IMR-90 (cell line): ENCODE measurements at regions not wholly inside any gene's neighbourhood (a gene's known extent, or its start where the extent isn't known, plus 50 kb on each side); places are given as distances from the start of the nearest gene placed in this dataset.

Experiments used
- ATAC-seq: fragments of 200-7000 bp; cut with Tn5 transposase; 2 replicates; pipeline ENCODE4 v1.9.1; 2020; ENCODE audit warnings: low read depth, mild to moderate bottlenecking, moderate library complexity
- BruUV-seq: library from RNA; stranded (reverse); fragments of 400-500 nt; replicated peaks from 2 replicates; lab custom pipeline; 2021; lab: Mats Ljungman, UMichigan
- CTCF ChIA-PET: fragments of 300-600 bp; formaldehyde crosslinking; extraction: SDS; loops from one replicate; lab custom pipeline; 2021; ENCODE audit warnings: antibody characterized with exemption; lab: Yijun Ruan, JAX
- POLR2A ChIA-PET: fragments of 300-600 bp; sonication (Branson Sonifier 250); formaldehyde crosslinking; loops from one replicate; lab custom pipeline; 2022; ENCODE audit warnings: antibody characterized with exemption; ENCODE audit not compliant: unreplicated experiment; lab: Charles Lee
- DNase-seq: peaks from one replicate; pipeline ENCODE4 v3.0.0; 2013
- H2AFZ ChIP-seq: replicated peaks from 2 replicates; pipeline ENCODE3; 2013; ENCODE audit warnings: low read length, mild to moderate bottlenecking; ENCODE audit not compliant: poor library complexity
- H2AK5ac ChIP-seq: 2 replicates; pipeline ENCODE4 v1.6.1; 2013; ENCODE audit warnings: low read depth, low read length, inconsistent platforms
- H2AK9ac ChIP-seq: replicated peaks from 2 replicates; pipeline ENCODE3; 2013; ENCODE audit warnings: mild to moderate bottlenecking, low read depth, low read length, moderate library complexity; ENCODE audit not compliant: poor library complexity
- H2BK120ac ChIP-seq: 2 replicates; pipeline ENCODE4 v1.6.1; 2013; ENCODE audit warnings: low read depth, low read length, inconsistent platforms
- H2BK15ac ChIP-seq: 3 replicates; pipeline ENCODE4 v1.6.1; 2013; ENCODE audit warnings: low read depth, low read length, inconsistent platforms
- H2BK20ac ChIP-seq: 2 replicates; pipeline ENCODE4 v1.6.1; 2013; ENCODE audit warnings: low read depth, mild to moderate bottlenecking, inconsistent platforms, low read length, moderate library complexity
- H2BK5ac ChIP-seq: 2 replicates; pipeline ENCODE4 v1.6.1; 2013; ENCODE audit warnings: mild to moderate bottlenecking, low read depth, low read length, inconsistent platforms; ENCODE audit not compliant: poor library complexity, severe bottlenecking
- H3K14ac ChIP-seq: replicated peaks from 2 replicates; pipeline ENCODE4 v1.6.1; 2013; ENCODE audit warnings: low read depth, low read length, inconsistent platforms
- H3K18ac ChIP-seq: 2 replicates; pipeline ENCODE4 v1.6.1; 2013; ENCODE audit warnings: low read depth, low read length, control low read depth
- H3K23ac ChIP-seq: 2 replicates; pipeline ENCODE4 v1.6.1; 2013; ENCODE audit warnings: low read depth, low read length, inconsistent platforms
- H3K27ac ChIP-seq: 2 replicates; pipeline ENCODE4 v1.5.1; 2013; ENCODE audit warnings: mild to moderate bottlenecking, control low read depth, low read length; ENCODE audit not compliant: insufficient read depth
- H3K27me3 ChIP-seq: 2 replicates; pipeline ENCODE4 v1.6.1; 2013; ENCODE audit warnings: low read length; ENCODE audit not compliant: control insufficient read depth, insufficient read depth
- H3K36me3 ChIP-seq: 2 replicates; pipeline ENCODE4 v1.6.1; 2013; ENCODE audit warnings: low read length, mixed read lengths; ENCODE audit not compliant: control insufficient read depth, insufficient read depth
- H3K4ac ChIP-seq: 2 replicates; pipeline ENCODE4 v1.6.1; 2013; ENCODE audit warnings: low read depth, low read length, inconsistent platforms
- H3K4me1 ChIP-seq: 2 replicates; pipeline ENCODE4 v1.6.1; 2013; ENCODE audit warnings: low read length, mixed read lengths; ENCODE audit not compliant: control insufficient read depth, insufficient read depth
- H3K4me2 ChIP-seq: 2 replicates; pipeline ENCODE4 v1.6.1; 2013; ENCODE audit warnings: low read depth, mild to moderate bottlenecking, control low read depth, low read length, moderate library complexity
- H3K4me3 ChIP-seq: 2 replicates; pipeline ENCODE4 v1.5.1; 2013; ENCODE audit warnings: low read depth, mild to moderate bottlenecking, control low read depth, low read length, moderate library complexity; ENCODE audit not compliant: insufficient read depth
- H3K56ac ChIP-seq: 2 replicates; pipeline ENCODE4 v1.6.1; 2013; ENCODE audit warnings: low read length, inconsistent platforms; ENCODE audit not compliant: insufficient read depth; ENCODE audit errors: extremely low read depth
- H3K79me1 ChIP-seq, 2 experiments: 2 replicates each; pipeline ENCODE4 v1.6.1; 2013; ENCODE audit warnings: low read length in 2 of 2, inconsistent platforms in 1 of 2, low read depth in 1 of 2
- H3K9ac ChIP-seq: 2 replicates; pipeline ENCODE4 v1.6.1; 2013; ENCODE audit warnings: low read depth, low read length, control low read depth
- H3K9me1 ChIP-seq: 2 replicates; pipeline ENCODE4 v1.6.1; 2013; ENCODE audit warnings: low read length, inconsistent platforms; ENCODE audit not compliant: insufficient read depth
- H3K9me3 ChIP-seq: 2 replicates; pipeline ENCODE4 v1.6.1; 2013; ENCODE audit warnings: low read length; ENCODE audit not compliant: control insufficient read depth, insufficient read depth
- H4K20me1 ChIP-seq: 2 replicates; pipeline ENCODE4 v1.6.1; 2013; ENCODE audit warnings: low read length, inconsistent platforms; ENCODE audit not compliant: insufficient read depth
- H4K5ac ChIP-seq: 2 replicates; pipeline ENCODE4 v1.6.1; 2013; ENCODE audit warnings: mild to moderate bottlenecking, low read depth, low read length, control low read depth
- H4K8ac ChIP-seq, 2 experiments: 2 replicates each; pipeline ENCODE4 v1.6.1; 2013; ENCODE audit warnings: low read depth in 2 of 2, low read length in 2 of 2, control low read depth in 1 of 2, inconsistent platforms in 1 of 2
- H4K91ac ChIP-seq: 2 replicates; pipeline ENCODE4 v1.6.1; 2013; ENCODE audit warnings: low read depth, low read length, inconsistent platforms; ENCODE audit not compliant: insufficient read depth
- BHLHE40 ChIP-seq: fragments of 150-350 bp; IDR thresholded peaks from 2 replicates; pipeline ENCODE4 v1.6.1; 2016; ENCODE audit warnings: mild to moderate bottlenecking, low read depth, low read length
- CEBPB ChIP-seq: IDR thresholded peaks from 2 replicates; pipeline ENCODE4 v1.6.1; 2012; ENCODE audit warnings: low read depth, low read length, improper control_type of control experiment
- ELK1 ChIP-seq: fragments of 150-350 bp; IDR thresholded peaks from 2 replicates; pipeline ENCODE4 v1.6.1; 2016; ENCODE audit warnings: low read depth, mild to moderate bottlenecking, low read length, moderate library complexity, borderline replicate concordance
- FOS ChIP-seq: fragments of 150-350 bp; IDR thresholded peaks from 2 replicates; pipeline ENCODE4 v1.6.1; 2016; ENCODE audit warnings: low read depth, low read length
- MAFK ChIP-seq: IDR thresholded peaks from 2 replicates; pipeline ENCODE4 v1.6.1; 2012; ENCODE audit warnings: low read depth, low read length, improper control_type of control experiment
- MAZ ChIP-seq: IDR thresholded peaks from 2 replicates; pipeline ENCODE4 v1.6.1; 2012; ENCODE audit warnings: low read depth, mild to moderate bottlenecking, low read length, improper control_type of control experiment, moderate library complexity, borderline replicate concordance
- NFE2L2 ChIP-seq: fragments of 150-350 bp; IDR thresholded peaks from 2 replicates; pipeline ENCODE4 v1.6.1; 2016; ENCODE audit warnings: low read depth, mild to moderate bottlenecking, low read length
- POLR2A ChIP-seq: IDR thresholded peaks from 2 replicates; pipeline ENCODE4 v1.6.1; 2012; ENCODE audit warnings: mild to moderate bottlenecking, low read depth, low read length
- RAD21 ChIP-seq: IDR thresholded peaks from 2 replicates; pipeline ENCODE4 v1.6.1; 2012; ENCODE audit warnings: low read length, improper control_type of control experiment
- RFX5 ChIP-seq: IDR thresholded peaks from 2 replicates; pipeline ENCODE4 v1.8.0; 2012; ENCODE audit warnings: low read depth, mild to moderate bottlenecking, low read length, moderate library complexity
- SMC3 ChIP-seq: fragments of 150-350 bp; IDR thresholded peaks from 2 replicates; pipeline ENCODE4 v1.6.1; 2016; ENCODE audit warnings: low read depth, mild to moderate bottlenecking, antibody characterized with exemption, low read length, moderate library complexity
- USF2 ChIP-seq: fragments of 150-350 bp; IDR thresholded peaks from 2 replicates; pipeline ENCODE4 v1.6.1; 2017; ENCODE audit warnings: mild to moderate bottlenecking, antibody characterized with exemption, low read length, low read depth
- WGBS, 2 experiments: methylation state at CpG; one replicate each; pipeline versions ENCODE4 v1.1.5 to v1.1.7; 2013; ENCODE audit warnings: missing lambda C conversion rate in 2 of 2; ENCODE audit not compliant: insufficient read length in 1 of 2; ENCODE audit errors: extremely low coverage in 2 of 2; 5-methylcytosine and 5-hydroxymethylcytosine counted together
- dilution Hi-C: fragments of 300-500 bp; cut with HindIII; formaldehyde crosslinking; loops from one replicate; pipeline ENCODE4 v1.14.3; 2018; ENCODE audit warnings: low sequenced_read_pairs; ENCODE audit not compliant: unreplicated experiment
- in situ Hi-C: fragments of 300-500 bp; cut with MboI; formaldehyde crosslinking; loops from 3 replicates; pipeline ENCODE4 v1.14.3; 2019; ENCODE audit warnings: low sequenced_read_pairs, inconsistent platforms, mixed read lengths
- intact Hi-C: fragments of 100-400 bp; cut with micrococcal nuclease; formaldehyde crosslinking; loops from 2 replicates; pipeline ENCODE4 v1.10.0; 2022

GRCh38 chr5:21603796-21604195, 1249.3 kb downstream of the CDH12 start:
- intact Hi-C loops (no loop called here), dilution Hi-C loops (no loop called here), in situ Hi-C loops (no loop called here)
- ChIA-PET CTCF (no interaction called here), POLR2A (no interaction called here)
- H4K91ac ChIP-seq: no peak overlapping the region
- H3K18ac ChIP-seq: no peak overlapping the region
- no peak overlapping the region for H3K4me3 ChIP-seq
- no peak overlapping the region for H4K5ac ChIP-seq
- no peak overlapping the region for H2BK15ac ChIP-seq
- H2BK20ac ChIP-seq: no peak overlapping the region
- H3K79me1 ChIP-seq: no peaks in the 10 kb centered on the region
- no peak overlapping the region for H2BK5ac ChIP-seq
- H3K36me3 ChIP-seq: no peaks in the 10 kb centered on the region
- no peak overlapping the region for H3K9ac ChIP-seq
- H3K9me1 ChIP-seq: no peaks in the 10 kb centered on the region
- H3K4ac ChIP-seq: no peak overlapping the region
- no peak overlapping the region for H3K27ac ChIP-seq
- no peak overlapping the region for H3K56ac ChIP-seq
- no peak overlapping the region for H3K23ac ChIP-seq
- no CpG with 5 or more reads among the region's 2 CpGs for WGBS, 2 experiments
- H3K9me3 ChIP-seq: no peaks in the 10 kb centered on the region
- no peak overlapping the region for H2AK5ac ChIP-seq
- no peak overlapping the region for H3K14ac ChIP-seq
- no peak overlapping the region for H2BK120ac ChIP-seq
- no peaks in the 10 kb centered on the region for H3K27me3 ChIP-seq
- H4K20me1 ChIP-seq: no peaks in the 10 kb centered on the region
- no peak overlapping the region for H4K8ac ChIP-seq
- no TSS peak for BruUV-seq
- TF ChIP-seq MAZ (no peak), POLR2A (no peak), SMC3 (no peak), FOS (no peak), RAD21 (no peak), CEBPB (no peak), RFX5 (no peak), NFE2L2 (no peak), USF2 (no peak), BHLHE40 (no peak), ELK1 (no peak), MAFK (no peak)
- no peak for DNase-seq
- no peak overlapping the region for H2AFZ ChIP-seq
- no peak for ATAC-seq
- no peak overlapping the region for H3K4me2 ChIP-seq
- H2AK9ac ChIP-seq: no peak overlapping the region
- H3K4me1 ChIP-seq: no peaks in the 10 kb centered on the region
